Activated CD4-positive, alpha-beta T cell treated with anti-CD3 and anti-CD28 coated beads, Interleukin-2, amount 10 ng/mL, durations not matched to agents 7 days and 5 days (primary cell): ENCODE measurements at regions not wholly inside any gene's neighbourhood (a gene's known extent, or its start where the extent isn't known, plus 50 kb on each side); places are given as distances from the start of the nearest gene placed in this dataset.
"Not testable (repeated sequence)": the region's sequence is repeated elsewhere in the genome, so short reads cannot be mapped to it uniquely, and the experiment has no call there.

ENCODE experiments used
- CTCF ChIA-PET: fragments of 350-600 bp; sonication (Branson Sonifier 250); formaldehyde crosslinking; loops from one replicate; lab custom pipeline; 2021; ENCODE audit warnings: antibody characterized with exemption; lab: Charles Lee
- POLR2A ChIA-PET: fragments of 350-600 bp; sonication (Branson Sonifier 250); formaldehyde crosslinking; loops from one replicate; lab custom pipeline; 2021; ENCODE audit warnings: antibody characterized with exemption; lab: Charles Lee
- DNase-seq: peaks from one replicate; pipeline ENCODE4 v3.0.0-alpha.2; 2020
- H3K27ac Mint-ChIP-seq: one replicate; pipeline ENCODE4 v1.8.0; 2021; ENCODE audit warnings: mild to moderate bottlenecking, moderate library complexity, mixed read lengths
- H3K27me3 Mint-ChIP-seq: one replicate; pipeline ENCODE4 v1.8.0; 2021; ENCODE audit warnings: mixed read lengths
- H3K36me3 Mint-ChIP-seq: one replicate; pipeline ENCODE4 v1.8.0; 2021; ENCODE audit warnings: low read depth, mixed read lengths
- H3K4me1 Mint-ChIP-seq: one replicate; pipeline ENCODE4 v1.8.0; 2021; ENCODE audit warnings: mixed read lengths
- H3K4me3 Mint-ChIP-seq: one replicate; pipeline ENCODE4 v1.8.0; 2021; ENCODE audit warnings: mild to moderate bottlenecking, moderate library complexity, mixed read lengths
- H3K9me3 Mint-ChIP-seq: one replicate; pipeline ENCODE4 v1.8.0; 2021; ENCODE audit warnings: mixed read lengths

DNA sequence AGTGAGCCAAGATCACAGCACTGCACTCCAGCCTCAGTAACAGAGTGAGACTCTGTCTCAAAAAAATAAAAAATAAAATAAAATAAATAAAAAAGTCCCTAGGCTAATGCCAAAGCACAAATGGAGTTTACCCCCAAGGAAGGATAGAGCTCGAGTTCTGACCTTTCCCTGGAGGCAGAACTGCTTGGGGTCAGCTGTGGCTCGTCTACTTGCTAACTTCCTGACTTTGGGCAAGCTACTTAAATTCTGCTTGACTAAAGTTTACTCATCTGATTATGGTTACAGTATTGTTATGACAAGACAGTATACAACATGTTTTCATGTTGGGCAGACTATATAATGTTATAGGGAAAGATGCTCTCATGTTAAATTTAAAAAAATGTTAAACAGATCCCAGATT lies 359.2 kb downstream of the DNAH5 start:
- Mint-ChIP-seq H3K4me1 (no peaks in the 10 kb centered on the region), H3K27ac (no peak overlapping the region), H3K4me3 (no peak overlapping the region), H3K27me3 (no peaks in the 10 kb centered on the region), H3K36me3 (no peaks in the 10 kb centered on the region), H3K9me3 (no peaks in the 10 kb centered on the region)
- ChIA-PET CTCF (no interaction called here), POLR2A (no interaction called here)
- no peak for DNase-seq

- POLR2A ChIA-PET = no interaction called here
- Mint-ChIP-seq H3K27me3 (no peaks in the 10 kb centered on the region), H3K4me1 (no peaks in the 10 kb centered on the region), H3K9me3 (peaks cover 7% of the 10 kb centered on the region), H3K27ac (no peak overlapping the region), H3K36me3 (no peaks in the 10 kb centered on the region), H3K4me3 (no peak overlapping the region)
- CTCF ChIA-PET = no interaction called here
- DNase-seq = no peak
These were observed 362.6 kb downstream of the DNAH5 start for GRCh38 chr5:13581914-13582313.

DNA sequence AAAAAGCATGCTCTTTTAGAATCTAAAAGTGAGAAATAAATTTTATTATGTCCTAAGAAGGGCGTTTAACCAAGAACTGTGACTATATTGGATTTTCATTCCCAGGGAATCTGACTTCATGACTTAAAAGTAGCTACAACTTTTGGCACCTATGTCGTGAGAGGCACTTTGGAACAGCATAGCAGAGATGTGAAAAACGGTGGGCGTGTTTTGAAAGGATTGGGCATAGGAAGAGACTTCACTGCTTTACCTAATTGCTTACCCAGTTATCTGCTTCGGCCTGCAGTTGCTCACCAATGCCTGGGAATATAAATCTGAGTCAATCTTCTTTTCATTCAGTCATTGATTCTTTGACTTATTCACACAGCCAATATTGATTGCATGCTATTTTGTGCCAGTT lies 363.4 kb downstream of the DNAH5 start:
- Mint-ChIP-seq H3K27ac (no peak overlapping the region), H3K4me3 (no peak overlapping the region), H3K9me3 (peaks cover 7% of the 10 kb centered on the region), H3K27me3 (no peaks in the 10 kb centered on the region), H3K4me1 (no peaks in the 10 kb centered on the region), H3K36me3 (no peaks in the 10 kb centered on the region)
- DNase-seq = no peak
- ChIA-PET POLR2A (no interaction called here), CTCF (no interaction called here)

DNA sequence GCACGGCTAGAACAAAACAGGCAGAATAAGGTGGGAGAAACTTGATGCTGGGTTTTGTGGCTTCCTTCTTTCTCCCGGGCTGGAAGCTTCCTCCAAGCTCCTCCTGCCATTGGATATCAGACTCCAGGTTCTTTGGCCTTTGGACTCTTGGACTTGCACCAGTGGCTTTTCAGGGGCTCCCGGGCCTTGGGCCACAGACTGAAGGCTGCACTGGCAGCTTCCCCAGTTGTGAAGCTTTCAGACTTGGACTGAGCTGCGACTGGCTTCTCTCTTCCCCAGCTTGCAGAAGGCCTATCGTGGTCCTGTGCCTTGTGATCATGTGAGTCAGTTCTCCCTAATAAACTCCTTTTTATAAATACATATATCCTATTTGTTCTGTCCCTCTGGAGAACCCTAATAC lies 364.4 kb downstream of the DNAH5 start:
- POLR2A ChIA-PET = no interaction called here
- no peaks in the 10 kb centered on the region for H3K36me3 Mint-ChIP-seq

GRCh38 chr5:13579091-13579490 lies 365.4 kb downstream of the DNAH5 start:
- H3K27me3 Mint-ChIP-seq, POLR2A ChIA-PET, DNase-seq, H3K4me1 Mint-ChIP-seq, H3K9me3 Mint-ChIP-seq, CTCF ChIA-PET, H3K4me3 Mint-ChIP-seq, H3K27ac Mint-ChIP-seq, H3K36me3 Mint-ChIP-seq: not testable (repeated sequence)

More for the DNA sequence above, 364.4 kb downstream of the DNAH5 start:
- CTCF ChIA-PET = interaction anchor here (0.6 kb wide), 1 partner anchor 348 kb away, joined by 3 read pairs; no protein-coding TSS in a partner anchor
- Mint-ChIP-seq H3K27ac (no peak overlapping the region), H3K27me3 (no peaks in the 10 kb centered on the region), H3K4me3 (no peak overlapping the region), H3K4me1 (no peaks in the 10 kb centered on the region), H3K9me3 (peaks cover 7% of the 10 kb centered on the region)
- no peak for DNase-seq

DNA sequence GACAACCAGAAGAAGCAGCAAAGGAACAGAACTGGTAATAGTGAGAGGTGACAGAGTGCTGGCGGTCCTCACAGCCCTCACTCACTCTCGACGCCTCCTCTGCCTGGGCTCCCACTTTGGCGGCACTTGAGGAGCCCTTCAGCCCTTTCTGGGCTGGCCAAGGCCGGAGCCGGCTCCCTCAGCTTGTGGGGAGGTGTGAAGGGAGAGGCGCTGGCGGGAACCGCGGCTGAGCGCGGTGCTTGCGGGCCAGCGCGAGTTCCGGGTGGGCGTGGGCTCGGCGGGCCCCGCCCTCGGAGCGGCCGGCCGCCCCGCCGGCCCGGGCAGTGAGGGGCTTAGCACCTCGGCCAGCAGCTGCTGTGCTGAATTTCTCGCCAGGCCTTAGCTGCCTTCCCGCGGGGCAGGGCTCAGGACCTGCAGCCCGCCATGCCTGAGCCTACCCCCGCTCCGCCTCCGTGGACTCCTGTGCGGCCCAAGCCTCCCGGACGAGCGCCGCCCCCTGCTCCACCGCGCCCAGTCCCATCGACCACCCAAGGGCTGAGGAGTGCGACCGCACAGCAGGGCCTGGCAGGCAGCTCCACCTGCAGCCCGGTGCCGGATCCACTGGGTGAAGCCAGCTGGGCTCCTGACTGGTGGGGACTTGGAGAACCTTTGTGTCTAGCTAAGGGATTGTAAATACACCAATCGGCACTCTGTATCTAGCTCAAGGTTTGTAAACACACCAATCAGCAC lies 366.0 kb downstream of the DNAH5 start:
- CTCF ChIA-PET, H3K36me3 Mint-ChIP-seq, H3K4me3 Mint-ChIP-seq, H3K4me1 Mint-ChIP-seq, POLR2A ChIA-PET, H3K27me3 Mint-ChIP-seq, H3K9me3 Mint-ChIP-seq, DNase-seq, H3K27ac Mint-ChIP-seq: not testable (repeated sequence)

DNA sequence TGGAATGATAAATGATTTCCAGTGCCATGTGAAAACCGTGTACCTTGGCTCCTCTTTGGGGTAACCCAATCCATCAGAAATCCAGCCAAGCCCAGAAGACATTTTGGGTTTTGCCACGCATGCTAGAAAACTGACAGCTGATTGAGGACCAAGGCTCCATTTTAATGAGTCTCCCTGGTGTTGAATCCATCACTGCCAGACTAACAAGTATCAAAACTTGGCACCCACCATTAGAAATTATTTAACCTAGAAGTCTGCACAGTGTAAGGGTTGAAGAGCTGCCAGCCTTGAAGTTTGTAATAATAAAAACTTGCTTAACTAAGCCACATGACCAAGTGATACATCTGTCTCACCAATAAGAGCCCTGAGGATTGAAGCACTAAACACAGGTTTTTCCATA lies 369.9 kb downstream of the DNAH5 start:
- Mint-ChIP-seq H3K4me1 (no peaks in the 10 kb centered on the region), H3K36me3 (no peaks in the 10 kb centered on the region), H3K27ac (no peak overlapping the region), H3K9me3 (peaks cover 7% of the 10 kb centered on the region), H3K4me3 (no peak overlapping the region), H3K27me3 (no peaks in the 10 kb centered on the region)
- ChIA-PET CTCF (no interaction called here), POLR2A (no interaction called here)
- no peak for DNase-seq

GRCh38 chr5:13572163-13572562 lies 372.3 kb downstream of the DNAH5 start:
- Mint-ChIP-seq H3K9me3 (peaks cover 3% of the 10 kb centered on the region), H3K4me3 (no peak overlapping the region), H3K27ac (no peak overlapping the region), H3K4me1 (no peaks in the 10 kb centered on the region), H3K27me3 (no peaks in the 10 kb centered on the region), H3K36me3 (no peaks in the 10 kb centered on the region)
- CTCF ChIA-PET = no interaction called here
- POLR2A ChIA-PET = no interaction called here
- DNase-seq = no peak

DNA sequence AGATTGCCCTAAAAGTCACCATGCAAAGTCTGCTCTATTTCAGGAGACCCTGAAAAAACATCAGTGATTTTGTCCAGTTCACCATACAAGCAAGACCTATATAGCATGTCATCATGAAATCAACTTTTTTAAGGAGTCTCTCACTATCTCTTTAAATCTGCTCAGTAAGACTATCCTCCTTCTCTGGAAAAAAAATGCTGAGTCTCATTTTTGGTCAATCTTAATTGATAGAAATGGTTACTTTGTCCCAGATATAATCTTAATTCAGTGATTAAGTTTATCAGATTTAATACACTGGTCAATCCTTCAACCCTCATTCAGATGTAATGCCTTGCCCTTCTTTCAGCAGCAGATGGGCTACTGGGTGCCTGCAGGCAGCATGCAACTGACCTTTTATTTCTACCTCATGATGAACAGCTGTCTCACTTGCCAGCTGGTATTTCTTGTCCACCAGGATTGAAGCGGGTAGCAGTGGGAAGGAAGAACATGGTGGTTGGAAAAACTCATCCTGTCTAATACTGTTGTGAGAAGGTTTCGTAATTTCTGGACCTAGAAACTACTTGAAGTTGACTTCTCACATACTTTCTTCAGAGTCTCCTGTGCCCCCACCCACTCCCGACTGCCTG lies 375.3 kb downstream of the DNAH5 start:
- ChIA-PET CTCF (no interaction called here), POLR2A (no interaction called here)
- Mint-ChIP-seq H3K4me1 (no peaks in the 10 kb centered on the region), H3K36me3 (no peaks in the 10 kb centered on the region), H3K27ac (no peak overlapping the region), H3K4me3 (no peak overlapping the region), H3K27me3 (no peaks in the 10 kb centered on the region), H3K9me3 (peaks cover 6% of the 10 kb centered on the region)
- DNase-seq = no peak

GRCh38 chr5:13567819-13568218 lies 376.7 kb downstream of the DNAH5 start:
- CTCF ChIA-PET = no interaction called here
- Mint-ChIP-seq H3K9me3 (peaks cover 6% of the 10 kb centered on the region), H3K27ac (no peak overlapping the region), H3K27me3 (no peaks in the 10 kb centered on the region), H3K4me3 (no peak overlapping the region), H3K36me3 (no peaks in the 10 kb centered on the region), H3K4me1 (no peaks in the 10 kb centered on the region)
- POLR2A ChIA-PET = no interaction called here
- no peak for DNase-seq

DNA sequence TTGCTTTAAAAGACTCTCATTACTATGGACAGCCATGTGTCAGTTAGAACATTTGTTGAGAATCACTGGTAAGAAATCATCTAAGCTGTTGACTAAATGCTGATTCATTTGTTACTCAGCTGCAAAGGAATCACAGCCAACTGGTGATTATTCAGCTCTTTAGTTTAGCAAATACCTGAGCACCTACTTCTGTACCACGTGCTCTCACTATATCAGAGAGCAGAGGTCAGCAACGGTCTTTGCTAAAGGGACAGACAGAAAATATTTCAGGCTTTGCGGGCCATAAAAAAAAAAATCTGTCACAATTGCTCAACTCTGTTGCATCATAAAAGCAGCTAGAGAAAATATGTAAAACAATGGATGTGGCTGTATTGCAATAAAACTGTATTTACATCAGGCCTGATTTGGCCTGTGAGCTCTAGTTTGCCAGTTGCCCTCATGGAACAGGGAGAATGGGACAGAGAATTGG lies 377.6 kb downstream of the DNAH5 start:
- no peak overlapping the region for H3K4me3 Mint-ChIP-seq
- no peak for DNase-seq
- peaks cover 6% of the 10 kb centered on the region for H3K9me3 Mint-ChIP-seq
- POLR2A ChIA-PET = no interaction called here
- no peaks in the 10 kb centered on the region for H3K27me3 Mint-ChIP-seq
- H3K4me1 Mint-ChIP-seq = no peaks in the 10 kb centered on the region
- no peak overlapping the region for H3K27ac Mint-ChIP-seq
- CTCF ChIA-PET = no interaction called here
- H3K36me3 Mint-ChIP-seq = no peaks in the 10 kb centered on the region

DNA sequence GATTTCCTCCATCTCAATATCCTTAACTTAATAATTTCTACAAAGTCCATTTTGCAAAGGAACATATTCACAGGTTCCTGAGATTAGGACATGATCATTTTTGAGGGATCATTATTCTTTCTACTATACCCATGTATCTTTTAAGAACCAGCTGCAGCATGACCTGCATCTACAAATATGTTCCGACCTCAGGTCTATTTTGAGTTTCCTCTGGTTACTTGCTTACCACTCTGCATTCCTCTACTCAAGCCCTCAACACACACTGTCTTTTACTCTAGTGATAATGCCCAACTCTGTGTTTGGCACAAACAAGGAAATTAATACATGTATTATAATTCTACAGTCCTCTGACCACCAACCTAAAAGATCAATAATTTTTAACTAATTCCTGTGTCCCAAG lies 386.1 kb downstream of the DNAH5 start:
- no peaks in the 10 kb centered on the region for H3K36me3 Mint-ChIP-seq
- H3K27me3 Mint-ChIP-seq = no peaks in the 10 kb centered on the region
- DNase-seq = no peak
- no peaks in the 10 kb centered on the region for H3K9me3 Mint-ChIP-seq
- no peak overlapping the region for H3K27ac Mint-ChIP-seq
- POLR2A ChIA-PET = no interaction called here
- H3K4me3 Mint-ChIP-seq = no peak overlapping the region
- no peaks in the 10 kb centered on the region for H3K4me1 Mint-ChIP-seq
- CTCF ChIA-PET = no interaction called here

DNA sequence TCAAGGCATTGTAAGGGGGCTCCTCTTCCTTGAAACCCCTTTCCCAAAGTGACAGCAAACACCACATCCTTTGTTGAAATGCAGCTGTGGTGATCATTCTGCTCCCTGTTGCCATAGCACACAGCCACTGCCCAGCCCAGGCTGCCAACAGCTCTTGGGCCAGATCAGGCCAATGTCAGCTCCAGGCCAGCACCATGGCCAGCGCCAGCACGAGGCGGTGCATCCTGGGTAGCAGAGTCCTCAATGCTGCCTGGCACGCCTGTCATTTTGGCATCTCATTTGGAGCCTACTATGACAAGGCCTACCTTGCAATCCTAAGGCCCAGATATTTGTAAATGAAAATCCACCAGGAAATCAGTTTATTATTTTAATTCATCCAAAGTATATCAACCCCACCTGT lies 390.6 kb downstream of the DNAH5 start:
- CTCF ChIA-PET = no interaction called here
- H3K27ac Mint-ChIP-seq = no peak overlapping the region
- H3K4me1 Mint-ChIP-seq = no peaks in the 10 kb centered on the region
- H3K36me3 Mint-ChIP-seq = no peaks in the 10 kb centered on the region
- H3K9me3 Mint-ChIP-seq = no peaks in the 10 kb centered on the region
- H3K4me3 Mint-ChIP-seq = no peak overlapping the region
- POLR2A ChIA-PET = no interaction called here
- no peak for DNase-seq
- H3K27me3 Mint-ChIP-seq = no peaks in the 10 kb centered on the region

DNA sequence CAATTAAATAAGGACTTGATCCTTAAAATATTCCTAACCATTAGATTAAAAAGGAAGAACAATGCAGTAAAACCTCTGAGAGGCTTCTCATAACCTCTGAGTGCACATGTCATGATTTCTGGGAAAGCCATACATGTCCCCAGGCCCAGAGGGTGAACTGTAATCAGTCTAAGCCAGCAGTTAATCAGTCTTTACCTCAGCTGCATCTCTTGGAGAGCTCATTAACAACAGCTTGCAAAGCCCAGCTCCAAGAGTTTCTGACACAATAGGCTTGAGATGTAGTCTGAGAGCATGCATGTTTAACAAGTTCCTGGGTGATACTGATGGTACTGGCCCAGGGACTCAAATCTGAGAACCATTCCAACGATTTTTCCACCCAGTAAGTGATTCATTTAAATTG lies 392.1 kb downstream of the DNAH5 start:
- H3K4me3 Mint-ChIP-seq = no peak overlapping the region
- ChIA-PET POLR2A (no interaction called here), CTCF (no interaction called here)
- H3K27me3 Mint-ChIP-seq = no peaks in the 10 kb centered on the region
- no peak for DNase-seq
- no peaks in the 10 kb centered on the region for H3K36me3 Mint-ChIP-seq
- no peak overlapping the region for H3K27ac Mint-ChIP-seq
- no peaks in the 10 kb centered on the region for H3K9me3 Mint-ChIP-seq
- H3K4me1 Mint-ChIP-seq = no peaks in the 10 kb centered on the region
